PC-3 (cell line): ENCODE measurements at regions not wholly inside any gene's neighbourhood (a gene's known extent, or its start where the extent isn't known, plus 50 kb on each side); places are given as distances from the start of the nearest gene placed in this dataset.

ENCODE experiments used
- CTCF ChIP-seq: fragments of 300-600 bp; sonication (generic); conservative IDR thresholded peaks from 2 replicates; pipeline ENCODE4 v1.5.1; 2017; ENCODE audit warnings: antibody characterized with exemption, low read depth, mild to moderate bottlenecking, low read length
- EZH2 ChIP-seq: fragments of 300-600 bp; sonication (generic); IDR thresholded peaks from one replicate; pipeline ENCODE4 v1.6.1; 2017; ENCODE audit warnings: antibody characterized with exemption, mild to moderate bottlenecking, low read length; ENCODE audit not compliant: unreplicated experiment
- EZH2phosphoT487 ChIP-seq: fragments of 300-600 bp; sonication (generic); IDR thresholded peaks from 2 replicates; pipeline ENCODE4 v1.6.1; 2018; ENCODE audit warnings: mild to moderate bottlenecking, antibody characterized with exemption, low read length, borderline replicate concordance

GRCh38 chr16:17940584-17941364 lies 395.8 kb downstream of the NPIPA8 start:
- TF ChIP-seq CTCF (no peak), EZH2 (no peak), EZH2phosphoT487 (no peak)
